ENCODE measurements at regions not wholly inside any gene's neighbourhood (a gene's known extent, or its start where the extent isn't known, plus 50 kb on each side); places are given as distances from the start of the nearest gene placed in this dataset.
"Not testable (repeated sequence)": the region's sequence is repeated elsewhere in the genome, so short reads cannot be mapped to it uniquely, and the experiment has no call there.

GRCh38 chr10:9091530-9092093 lies 1037.1 kb downstream of the GATA3 start:
- no peak for DNase-seq

GRCh38 chr10:9096288-9096687 lies 1041.8 kb downstream of the GATA3 start:
- no peak for DNase-seq

DNA sequence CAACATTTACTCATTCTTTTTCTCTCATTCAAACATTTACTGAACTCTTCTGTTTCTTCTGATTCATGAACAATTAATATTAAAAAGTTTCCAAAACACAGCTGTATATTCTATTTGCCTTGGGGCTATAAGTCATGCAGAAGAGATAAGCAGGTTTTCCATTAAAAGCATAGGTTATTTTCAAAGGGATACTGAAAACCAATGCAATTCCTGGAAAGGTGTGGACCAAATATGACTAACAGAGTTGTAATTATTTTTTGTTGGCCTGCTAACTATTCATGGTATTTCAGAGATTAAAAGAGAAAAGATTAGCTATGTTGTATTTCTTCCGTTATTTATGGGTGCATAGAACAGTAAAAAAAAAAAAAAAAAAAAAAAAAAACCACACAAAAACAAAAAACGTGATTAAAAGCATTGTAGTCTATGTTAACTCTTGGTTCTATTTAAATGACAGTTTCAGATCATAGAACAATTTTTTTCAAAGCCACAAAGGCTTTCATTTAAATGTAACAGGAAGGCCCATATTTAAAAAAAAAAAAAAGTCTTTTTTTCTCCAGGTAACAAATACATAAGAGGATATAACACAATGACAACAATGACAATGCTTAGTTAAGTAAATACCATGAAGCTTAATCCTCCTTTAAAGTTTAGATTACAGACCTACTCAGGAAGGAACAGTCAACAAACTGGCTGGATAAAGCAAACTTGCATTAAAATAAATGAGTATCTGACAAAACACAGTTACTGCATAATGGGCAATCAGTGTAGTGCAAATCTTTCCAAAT lies 1042.9 kb downstream of the GATA3 start:
- DNase-seq, result no peak

DNA sequence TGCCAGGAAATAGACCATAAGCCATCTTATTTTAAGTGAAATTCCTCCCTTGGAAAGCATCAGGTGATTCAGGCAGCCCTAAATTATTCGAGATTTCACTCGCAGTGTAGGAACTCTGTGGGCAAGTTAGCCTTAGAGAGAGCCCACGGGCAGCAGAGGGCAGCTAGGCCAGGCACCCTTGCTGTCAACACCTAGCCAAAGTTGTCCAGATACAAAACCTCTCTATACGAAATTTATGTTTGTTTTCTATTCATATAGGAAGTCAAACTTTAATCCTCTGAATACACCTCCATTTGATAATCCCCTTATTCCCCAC lies 1043.5 kb downstream of the GATA3 start:
- DNase-seq, result no peak

- no peak for DNase-seq
These were observed 1047.5 kb downstream of the GATA3 start for GRCh38 chr10:9102026-9102425.

DNA sequence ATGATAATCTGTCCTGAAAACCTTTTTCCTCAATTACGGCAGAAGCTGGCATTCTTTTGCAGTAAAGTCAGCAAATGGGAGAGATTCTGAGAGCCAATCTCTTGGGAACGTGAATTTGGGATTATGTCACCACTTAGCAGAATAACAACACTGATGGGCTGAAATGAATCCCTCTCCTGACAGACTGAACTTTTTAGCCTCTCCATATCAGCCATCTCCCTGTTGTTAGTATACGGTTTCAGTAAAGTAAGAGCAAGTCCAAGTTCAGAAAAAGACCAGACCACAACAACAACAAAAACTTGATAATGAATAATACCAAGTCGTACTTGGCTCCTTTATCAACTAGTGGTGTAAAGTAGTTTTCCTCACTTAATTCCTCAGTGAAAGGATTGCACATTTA lies 1048.8 kb downstream of the GATA3 start:
- DNase-seq, result no peak

GRCh38 chr10:9111976-9112375 lies 1057.5 kb downstream of the GATA3 start:
- no peak for DNase-seq

GRCh38 chr10:9126728-9127127 lies 1072.2 kb downstream of the GATA3 start:
- DNase-seq, result no peak

GRCh38 chr10:9137368-9137767 lies 1082.9 kb downstream of the GATA3 start:
- no peak for DNase-seq

- not testable (repeated sequence) for DNase-seq
These were observed 1084.3 kb downstream of the GATA3 start for GRCh38 chr10:9138829-9139228.

GRCh38 chr10:9140373-9140772 lies 1085.9 kb downstream of the GATA3 start:
- no peak for DNase-seq

- no peak for DNase-seq
These were observed 1093.0 kb downstream of the GATA3 start for GRCh38 chr10:9147475-9147874.

GRCh38 chr10:9149134-9149533 lies 1094.6 kb downstream of the GATA3 start:
- DNase-seq, result no peak

GRCh38 chr10:9153057-9153456 lies 1098.6 kb downstream of the GATA3 start:
- DNase-seq, result not testable (repeated sequence)

DNA sequence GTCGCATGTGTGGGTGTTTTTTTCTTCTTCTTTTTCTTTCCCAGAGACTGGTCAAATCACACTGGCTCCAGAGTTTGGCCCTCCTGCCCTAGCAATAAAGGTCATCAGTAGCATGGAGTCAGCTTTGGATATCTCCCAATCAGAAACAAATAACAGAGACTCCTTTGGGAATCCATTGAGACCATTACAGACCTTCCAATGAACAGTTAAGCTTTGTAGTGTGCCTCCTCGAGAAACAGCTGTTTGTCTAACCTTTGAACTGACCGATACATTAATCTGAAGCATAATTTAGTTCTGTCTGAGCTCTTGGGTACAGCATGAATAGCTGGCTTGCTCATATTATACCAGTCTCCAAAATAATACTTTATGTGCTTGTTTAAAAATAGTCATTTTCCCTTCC lies 1103.2 kb downstream of the GATA3 start:
- no peak for DNase-seq

DNA sequence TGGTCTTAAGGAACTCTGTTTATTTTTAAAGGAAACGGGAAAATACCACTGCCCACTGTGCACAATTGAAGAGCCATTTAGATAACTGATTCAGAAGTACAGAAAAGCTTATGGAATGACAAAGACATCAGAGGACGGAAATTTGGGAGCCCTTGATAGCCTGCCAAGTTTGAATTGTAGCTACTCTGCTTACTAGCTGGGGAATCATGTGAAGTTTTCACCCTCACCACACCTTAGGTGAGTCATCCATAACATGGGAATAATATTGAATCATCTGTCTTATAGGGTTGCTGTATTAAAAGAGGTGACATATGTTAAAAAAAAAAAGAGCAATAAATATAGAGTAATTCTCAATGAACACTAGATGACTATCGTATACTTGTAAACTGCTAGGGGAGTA lies 1104.2 kb downstream of the GATA3 start:
- no peak for DNase-seq

- no peak for DNase-seq
These were observed 1105.8 kb downstream of the GATA3 start for GRCh38 chr10:9160275-9160674.

- DNase-seq, result no peak
These were observed 1109.2 kb downstream of the GATA3 start for GRCh38 chr10:9163699-9164098.

- no peak for DNase-seq
These were observed 1112.3 kb downstream of the GATA3 start for GRCh38 chr10:9166770-9167169.

DNA sequence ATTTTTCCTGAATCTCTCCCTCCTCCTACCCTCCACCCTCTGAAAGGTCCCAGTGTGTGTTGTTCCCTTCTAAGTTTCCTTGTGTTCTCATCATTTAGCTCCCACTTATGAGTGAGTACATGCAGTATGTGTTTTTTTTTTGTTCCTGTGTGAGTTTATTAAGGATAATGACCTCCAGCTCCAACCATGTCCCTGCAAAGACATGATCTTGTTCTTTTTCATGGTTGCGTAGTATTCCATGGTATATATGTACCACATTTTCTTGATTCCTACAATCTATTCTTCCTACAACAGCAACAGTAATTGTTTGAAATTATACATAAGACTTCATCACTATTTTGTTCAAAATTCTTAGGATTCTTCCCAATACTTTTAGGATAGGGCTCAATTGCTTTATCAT lies 1117.8 kb downstream of the GATA3 start:
- no peak for DNase-seq

GRCh38 chr10:9175200-9175599 lies 1120.7 kb downstream of the GATA3 start:
- DNase-seq, result no peak

GRCh38 chr10:9183197-9183880 lies 1128.9 kb downstream of the GATA3 start:
- not testable (repeated sequence) for DNase-seq

GRCh38 chr10:9188022-9188810 lies 1133.7 kb downstream of the GATA3 start:
- DNase-seq, result no peak

DNA sequence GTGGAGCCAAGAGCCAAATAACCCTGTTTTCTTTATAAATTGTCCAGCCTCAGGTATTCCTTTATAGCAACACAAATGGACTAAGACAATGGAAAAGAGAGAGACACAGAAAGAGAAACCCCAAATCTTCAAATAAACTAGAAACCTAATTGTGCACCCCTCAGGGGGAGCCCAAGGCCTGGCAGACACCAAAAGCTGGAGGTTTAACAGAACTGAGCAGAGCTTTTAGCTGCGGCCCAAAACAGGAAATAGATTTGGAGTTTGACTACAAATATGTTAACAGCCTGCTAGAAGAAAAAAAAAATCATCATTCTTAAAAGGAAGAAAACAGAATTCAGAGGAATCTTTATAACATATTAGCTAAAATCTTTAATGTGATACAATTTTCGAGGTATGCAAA lies 1135.0 kb downstream of the GATA3 start:
- DNase-seq, result no peak

All from SW 1271 (cell line).